C4-2B (cell line): ENCODE measurements at regions not wholly inside any gene's neighbourhood (a gene's known extent, or its start where the extent isn't known, plus 50 kb on each side); places are given as distances from the start of the nearest gene placed in this dataset.

Experiments
- CTCF ChIP-seq: fragments of 450-650 bp; conservative IDR thresholded peaks from 2 replicates; pipeline ENCODE4 v1.5.1; 2017; ENCODE audit warnings: mild to moderate bottlenecking
- ZFX ChIP-seq: fragments of 450-650 bp; IDR thresholded peaks from 2 replicates; pipeline ENCODE4 v1.6.1; 2017

GRCh38 chr22:48807155-48807554, 1020.5 kb downstream of the BRD1 start:
- no peak for TF ChIP-seq CTCF
- no peak for TF ChIP-seq ZFX
